ENCODE measurements at regions not wholly inside any gene's neighbourhood (a gene's known extent, or its start where the extent isn't known, plus 50 kb on each side); places are given as distances from the start of the nearest gene placed in this dataset.

DNA sequence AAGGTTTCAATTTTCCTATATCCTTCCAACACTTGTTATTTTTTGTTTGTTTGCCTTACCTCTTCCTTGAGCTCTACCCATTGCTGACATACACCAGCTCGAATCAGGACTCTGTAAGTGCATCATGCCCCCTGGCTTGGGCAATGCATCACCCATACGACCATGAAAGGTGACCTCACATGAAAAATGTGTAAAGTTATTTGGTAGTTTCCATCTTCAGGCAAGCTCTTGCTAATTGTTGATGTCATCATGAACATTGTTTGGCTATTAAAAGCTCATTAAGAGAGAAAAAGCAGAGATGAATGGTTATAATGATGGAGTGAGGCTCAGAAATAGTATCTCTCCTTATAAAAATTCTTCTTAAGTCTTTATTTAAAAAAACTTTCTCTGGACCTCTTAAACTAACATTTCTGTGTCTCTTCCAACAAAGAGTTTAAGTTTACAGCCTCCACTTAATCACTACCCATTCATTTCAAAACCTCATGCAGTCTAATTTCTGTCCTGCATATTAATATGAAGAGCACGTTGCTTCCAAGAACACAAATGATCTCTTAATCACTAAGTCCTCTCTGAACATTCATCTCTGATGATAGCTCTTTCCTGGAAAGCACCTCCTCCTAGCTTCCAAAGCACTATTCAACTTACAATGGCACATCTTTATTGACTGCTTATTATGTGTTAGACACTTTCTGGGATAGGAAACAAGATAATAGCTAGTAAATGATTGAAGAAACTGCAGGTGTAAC is 236.3 kb downstream of the NFKBIZ start:
- TF ChIP-seq, protein P1, sequence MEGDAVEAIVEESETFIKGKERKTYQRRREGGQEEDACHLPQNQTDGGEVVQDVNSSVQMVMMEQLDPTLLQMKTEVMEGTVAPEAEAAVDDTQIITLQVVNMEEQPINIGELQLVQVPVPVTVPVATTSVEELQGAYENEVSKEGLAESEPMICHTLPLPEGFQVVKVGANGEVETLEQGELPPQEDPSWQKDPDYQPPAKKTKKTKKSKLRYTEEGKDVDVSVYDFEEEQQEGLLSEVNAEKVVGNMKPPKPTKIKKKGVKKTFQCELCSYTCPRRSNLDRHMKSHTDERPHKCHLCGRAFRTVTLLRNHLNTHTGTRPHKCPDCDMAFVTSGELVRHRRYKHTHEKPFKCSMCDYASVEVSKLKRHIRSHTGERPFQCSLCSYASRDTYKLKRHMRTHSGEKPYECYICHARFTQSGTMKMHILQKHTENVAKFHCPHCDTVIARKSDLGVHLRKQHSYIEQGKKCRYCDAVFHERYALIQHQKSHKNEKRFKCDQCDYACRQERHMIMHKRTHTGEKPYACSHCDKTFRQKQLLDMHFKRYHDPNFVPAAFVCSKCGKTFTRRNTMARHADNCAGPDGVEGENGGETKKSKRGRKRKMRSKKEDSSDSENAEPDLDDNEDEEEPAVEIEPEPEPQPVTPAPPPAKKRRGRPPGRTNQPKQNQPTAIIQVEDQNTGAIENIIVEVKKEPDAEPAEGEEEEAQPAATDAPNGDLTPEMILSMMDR (conservative IDR thresholded peaks at IDR 0.05; ENCODE audit: low read depth, low read length), result no peak
- no peak overlapping the region for H3K4me3 ChIP-seq (ENCODE audit: low read depth, low read length)
- no peak for DNase-seq (ENCODE audit: low read depth)

DNA sequence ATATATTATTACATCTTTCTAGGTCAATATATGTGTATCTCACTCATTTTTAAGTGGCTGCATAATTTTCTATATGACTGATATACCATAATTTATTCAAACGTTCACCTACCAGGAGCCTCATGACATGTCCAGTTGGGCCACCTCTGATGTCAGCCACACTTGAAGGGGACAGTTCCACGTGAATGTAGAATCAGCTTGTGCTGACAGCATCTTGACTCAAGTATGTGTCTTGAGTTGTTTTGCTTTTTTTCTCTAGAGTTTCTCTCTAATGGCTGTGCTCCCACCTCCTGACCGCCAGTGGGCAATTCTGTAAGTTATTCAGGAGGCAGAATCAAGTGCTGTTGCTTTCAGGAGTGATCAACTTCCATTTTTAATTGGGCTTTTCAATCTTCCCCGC is 237.9 kb downstream of the NFKBIZ start:
- TF ChIP-seq, protein P1 (conservative IDR thresholded peaks at IDR 0.05; ENCODE audit: low read depth, low read length), result peak; percentile 11
- no peak for DNase-seq (ENCODE audit: low read depth)
- H3K4me3 ChIP-seq (ENCODE audit: low read depth, low read length), result no peak overlapping the region

- no peak overlapping the region for H3K4me3 ChIP-seq (ENCODE audit: low read depth, low read length)
- DNase-seq (ENCODE audit: low read depth), result no peak
- TF ChIP-seq, protein P1 (conservative IDR thresholded peaks at IDR 0.05; ENCODE audit: low read depth, low read length), result no peak
These were observed 239.9 kb downstream of the NFKBIZ start for GRCh38 chr3:102089239-102089638.

DNA sequence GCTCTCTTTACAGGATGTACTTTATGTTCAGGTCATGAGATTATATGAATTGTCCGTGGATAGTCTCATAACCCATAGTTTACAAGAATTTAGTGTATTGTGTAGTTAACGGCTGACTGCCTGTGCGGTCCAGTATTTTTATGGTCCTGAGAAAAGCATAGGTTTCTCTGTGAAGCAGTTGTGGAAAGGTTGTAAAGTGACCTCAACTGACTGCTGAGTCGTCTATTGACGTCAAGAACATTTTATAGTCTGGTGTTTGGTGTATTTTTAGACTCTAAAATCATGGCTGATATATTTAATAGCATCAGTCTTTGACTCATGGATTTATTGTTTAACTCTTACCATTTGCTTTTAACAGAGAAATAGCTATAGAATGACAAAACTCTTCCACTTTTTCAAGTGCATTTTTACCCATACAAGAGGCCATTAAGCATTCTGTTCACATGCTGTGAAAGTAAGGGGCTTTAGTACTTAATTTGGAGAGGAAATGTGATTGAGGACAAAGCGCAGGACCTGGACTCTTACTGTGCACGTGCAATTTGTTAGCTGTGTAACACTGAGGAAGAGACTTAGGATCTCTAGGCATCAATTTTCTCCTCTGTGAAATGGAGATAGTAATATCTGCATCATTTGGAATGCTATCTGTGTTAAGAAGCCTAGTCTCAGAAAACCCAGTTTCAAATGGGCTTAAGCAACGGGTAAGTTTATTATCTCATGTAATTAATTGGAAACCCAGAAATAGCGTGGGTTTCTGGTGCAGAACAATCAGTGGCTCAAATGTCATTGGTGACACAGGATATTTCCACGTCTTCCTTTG is 240.8 kb downstream of the NFKBIZ start:
- peak; percentile 86 for DNase-seq (ENCODE audit: low read depth)
- H3K4me3 ChIP-seq (ENCODE audit: low read depth, low read length), result no peak overlapping the region
- TF ChIP-seq, protein P1 (conservative IDR thresholded peaks at IDR 0.05; ENCODE audit: low read depth, low read length), result no peak

- no peak overlapping the region for H3K4me3 ChIP-seq (ENCODE audit: low read depth, low read length)
- DNase-seq (ENCODE audit: low read depth), result peak; percentile 71
- TF ChIP-seq, protein P1 (conservative IDR thresholded peaks at IDR 0.05; ENCODE audit: low read depth, low read length), result no peak
These were observed 241.4 kb downstream of the NFKBIZ start for GRCh38 chr3:102090721-102091045.

DNA sequence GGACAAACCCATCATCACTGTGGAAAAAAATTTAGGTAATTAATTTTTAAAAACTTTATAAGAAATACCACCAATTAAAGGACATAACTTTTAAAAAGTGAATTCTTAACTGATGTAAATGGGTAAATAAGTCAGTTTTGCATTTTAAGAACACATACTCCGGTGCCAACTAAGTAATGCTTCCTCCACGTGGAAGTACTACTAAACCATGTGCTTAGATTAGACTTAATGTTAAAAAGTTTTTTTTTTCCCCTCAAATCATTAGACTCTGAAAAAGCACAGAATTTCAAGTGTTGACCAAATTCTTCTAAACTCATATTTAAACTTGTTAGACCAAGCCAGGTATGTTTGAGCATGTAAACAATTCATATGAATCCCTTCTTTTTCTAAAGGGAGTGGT is 242.0 kb downstream of the NFKBIZ start:
- no peak overlapping the region for H3K4me3 ChIP-seq (ENCODE audit: low read depth, low read length)
- DNase-seq (ENCODE audit: low read depth), result no peak
- TF ChIP-seq, protein P1 (conservative IDR thresholded peaks at IDR 0.05; ENCODE audit: low read depth, low read length), result no peak
